Activated CD4-positive, alpha-beta memory T cell treated with anti-CD3 and anti-CD28 coated beads, Interleukin-2, amount 10 ng/mL, durations not matched to agents 7 days and 5 days (primary cell): ENCODE measurements at regions not wholly inside any gene's neighbourhood (a gene's known extent, or its start where the extent isn't known, plus 50 kb on each side); places are given as distances from the start of the nearest gene placed in this dataset.

Experiments
- CTCF ChIA-PET: fragments of 350-600 bp; sonication (Branson Sonifier 250); formaldehyde crosslinking; loops from one replicate; lab custom pipeline; 2021; ENCODE audit warnings: antibody characterized with exemption, inconsistent platforms; lab: Charles Lee
- POLR2A ChIA-PET: fragments of 350-600 bp; sonication (Branson Sonifier 250); formaldehyde crosslinking; loops from one replicate; lab custom pipeline; 2021; ENCODE audit warnings: antibody characterized with exemption; lab: Charles Lee
- DNase-seq: peaks from one replicate; pipeline ENCODE4 v3.0.0-alpha.2; 2020
- H3K27ac Mint-ChIP-seq: one replicate; pipeline ENCODE4 v1.8.0; 2021; ENCODE audit warnings: mild to moderate bottlenecking, mixed read lengths
- H3K27me3 Mint-ChIP-seq: one replicate; pipeline ENCODE4 v1.8.0; 2021; ENCODE audit warnings: mixed read lengths
- H3K36me3 Mint-ChIP-seq: one replicate; pipeline ENCODE4 v1.8.0; 2021; ENCODE audit warnings: low read depth, mixed read lengths
- H3K4me1 Mint-ChIP-seq: one replicate; pipeline ENCODE4 v1.8.0; 2021; ENCODE audit warnings: mixed read lengths
- H3K4me3 Mint-ChIP-seq: one replicate; pipeline ENCODE4 v1.8.0; 2021; ENCODE audit warnings: mild to moderate bottlenecking, mixed read lengths
- H3K9me3 Mint-ChIP-seq: one replicate; pipeline ENCODE4 v1.8.0; 2021; ENCODE audit warnings: mixed read lengths

- DNase-seq = peak; percentile 67
- H3K36me3 Mint-ChIP-seq = no peaks in the 10 kb centered on the region
- peaks cover 1% of the 10 kb centered on the region for H3K27me3 Mint-ChIP-seq
- H3K9me3 Mint-ChIP-seq = no peaks in the 10 kb centered on the region
- H3K4me3 Mint-ChIP-seq = no peak overlapping the region
- H3K4me1 Mint-ChIP-seq = peaks cover 22% of the 10 kb centered on the region
- POLR2A ChIA-PET = no interaction called here
- H3K27ac Mint-ChIP-seq = no peak overlapping the region
- CTCF ChIA-PET = interaction anchor here (0.7 to 1.7 kb wide), 17 partner anchors 9 to 808 kb away, joined by 3 to 7 read pairs (median 4); no protein-coding TSS in a partner anchor
These were observed 421.1 kb upstream of the C16orf82 start for GRCh38 chr16:26645614-26646013.

GRCh38 chr16:26647870-26648269 lies 418.9 kb upstream of the C16orf82 start:
- DNase-seq = no peak
- CTCF ChIA-PET = no interaction called here
- Mint-ChIP-seq H3K36me3 (no peaks in the 10 kb centered on the region), H3K4me1 (peaks cover 22% of the 10 kb centered on the region), H3K9me3 (no peaks in the 10 kb centered on the region), H3K27ac (no peak overlapping the region), H3K27me3 (no peaks in the 10 kb centered on the region), H3K4me3 (no peak overlapping the region)
- POLR2A ChIA-PET = no interaction called here

- H3K36me3 Mint-ChIP-seq = no peaks in the 10 kb centered on the region
- no peak overlapping the region for H3K4me3 Mint-ChIP-seq
- H3K27me3 Mint-ChIP-seq = no peaks in the 10 kb centered on the region
- H3K4me1 Mint-ChIP-seq = peaks cover 15% of the 10 kb centered on the region
- H3K9me3 Mint-ChIP-seq = no peaks in the 10 kb centered on the region
- ChIA-PET POLR2A (no interaction called here), CTCF (no interaction called here)
- no peak for DNase-seq
- no peak overlapping the region for H3K27ac Mint-ChIP-seq
These were observed 417.9 kb upstream of the C16orf82 start for GRCh38 chr16:26648851-26649250.

GRCh38 chr16:26649381-26650045 lies 417.2 kb upstream of the C16orf82 start:
- Mint-ChIP-seq H3K27ac (no peak overlapping the region), H3K9me3 (no peaks in the 10 kb centered on the region), H3K27me3 (no peaks in the 10 kb centered on the region), H3K4me1 (peaks cover 11% of the 10 kb centered on the region), H3K4me3 (no peak overlapping the region), H3K36me3 (no peaks in the 10 kb centered on the region)
- DNase-seq = no peak
- POLR2A ChIA-PET = no interaction called here
- CTCF ChIA-PET = no interaction called here

- Mint-ChIP-seq H3K27me3 (peaks cover 3% of the 10 kb centered on the region), H3K36me3 (no peaks in the 10 kb centered on the region), H3K9me3 (no peaks in the 10 kb centered on the region), H3K4me3 (no peak overlapping the region), H3K4me1 (no peaks in the 10 kb centered on the region), H3K27ac (no peak overlapping the region)
- ChIA-PET POLR2A (no interaction called here), CTCF (no interaction called here)
- no peak for DNase-seq
These were observed 415.3 kb upstream of the C16orf82 start for GRCh38 chr16:26651464-26651863.

GRCh38 chr16:26651884-26652283 lies 414.8 kb upstream of the C16orf82 start:
- H3K27me3 Mint-ChIP-seq = peaks cover 3% of the 10 kb centered on the region
- no peaks in the 10 kb centered on the region for H3K9me3 Mint-ChIP-seq
- CTCF ChIA-PET = no interaction called here
- POLR2A ChIA-PET = no interaction called here
- H3K27ac Mint-ChIP-seq = no peak overlapping the region
- H3K4me1 Mint-ChIP-seq = no peaks in the 10 kb centered on the region
- no peak for DNase-seq
- H3K36me3 Mint-ChIP-seq = no peaks in the 10 kb centered on the region
- no peak overlapping the region for H3K4me3 Mint-ChIP-seq

- Mint-ChIP-seq H3K27ac (no peak overlapping the region), H3K4me1 (no peaks in the 10 kb centered on the region), H3K27me3 (peaks cover 3% of the 10 kb centered on the region), H3K9me3 (no peaks in the 10 kb centered on the region), H3K36me3 (no peaks in the 10 kb centered on the region), H3K4me3 (no peak overlapping the region)
- POLR2A ChIA-PET = interaction anchor here (0.6 kb wide), 1 partner anchor 616 kb away, joined by 3 read pairs; no protein-coding TSS in a partner anchor
- DNase-seq = no peak
- CTCF ChIA-PET = no interaction called here
These were observed 408.2 kb upstream of the C16orf82 start for GRCh38 chr16:26658486-26658885.

GRCh38 chr16:26658915-26659314 lies 407.8 kb upstream of the C16orf82 start:
- no peaks in the 10 kb centered on the region for H3K4me1 Mint-ChIP-seq
- no peak overlapping the region for H3K27ac Mint-ChIP-seq
- CTCF ChIA-PET = no interaction called here
- H3K36me3 Mint-ChIP-seq = no peaks in the 10 kb centered on the region
- POLR2A ChIA-PET = no interaction called here
- H3K9me3 Mint-ChIP-seq = no peaks in the 10 kb centered on the region
- DNase-seq = no peak
- H3K4me3 Mint-ChIP-seq = no peak overlapping the region
- peaks cover 3% of the 10 kb centered on the region for H3K27me3 Mint-ChIP-seq

GRCh38 chr16:26664086-26664485 lies 402.6 kb upstream of the C16orf82 start:
- Mint-ChIP-seq H3K27ac (no peak overlapping the region), H3K36me3 (no peaks in the 10 kb centered on the region), H3K27me3 (peaks cover 3% of the 10 kb centered on the region), H3K4me1 (peaks cover 3% of the 10 kb centered on the region), H3K9me3 (no peaks in the 10 kb centered on the region), H3K4me3 (no peak overlapping the region)
- ChIA-PET CTCF (no interaction called here), POLR2A (no interaction called here)
- no peak for DNase-seq

- CTCF ChIA-PET = interaction anchor here (1.1 kb wide), 1 partner anchor 27 kb away, joined by 4 read pairs; no protein-coding TSS in a partner anchor
- Mint-ChIP-seq H3K9me3 (no peaks in the 10 kb centered on the region), H3K27me3 (peaks cover 3% of the 10 kb centered on the region), H3K27ac (no peak overlapping the region), H3K36me3 (no peaks in the 10 kb centered on the region), H3K4me1 (peaks cover 3% of the 10 kb centered on the region), H3K4me3 (no peak overlapping the region)
- no peak for DNase-seq
- POLR2A ChIA-PET = no interaction called here
These were observed 401.4 kb upstream of the C16orf82 start for GRCh38 chr16:26665166-26665939.

GRCh38 chr16:26666486-26666885 lies 400.2 kb upstream of the C16orf82 start:
- H3K27me3 Mint-ChIP-seq = peaks cover 3% of the 10 kb centered on the region
- H3K9me3 Mint-ChIP-seq = no peaks in the 10 kb centered on the region
- H3K27ac Mint-ChIP-seq = no peak overlapping the region
- H3K4me3 Mint-ChIP-seq = no peak overlapping the region
- no peaks in the 10 kb centered on the region for H3K36me3 Mint-ChIP-seq
- H3K4me1 Mint-ChIP-seq = peaks cover 3% of the 10 kb centered on the region
- no peak for DNase-seq
- ChIA-PET POLR2A (no interaction called here), CTCF (interaction anchor here (1.4 kb wide), 1 partner anchor 21 kb away, joined by 3 read pairs; no protein-coding TSS in a partner anchor)

GRCh38 chr16:26667307-26667706 lies 399.4 kb upstream of the C16orf82 start:
- POLR2A ChIA-PET = no interaction called here
- DNase-seq = no peak
- CTCF ChIA-PET = interaction anchor here (1.4 kb wide), 1 partner anchor 22 kb away, joined by 3 read pairs; no protein-coding TSS in a partner anchor
- Mint-ChIP-seq H3K4me1 (peaks cover 3% of the 10 kb centered on the region), H3K27ac (no peak overlapping the region), H3K27me3 (peaks cover 3% of the 10 kb centered on the region), H3K4me3 (no peak overlapping the region), H3K9me3 (peaks cover 2% of the 10 kb centered on the region), H3K36me3 (no peaks in the 10 kb centered on the region)

GRCh38 chr16:26668026-26668425 lies 398.7 kb upstream of the C16orf82 start:
- no peak for DNase-seq
- peaks cover 3% of the 10 kb centered on the region for H3K9me3 Mint-ChIP-seq
- ChIA-PET CTCF (no interaction called here), POLR2A (no interaction called here)
- H3K27ac Mint-ChIP-seq = no peak overlapping the region
- peaks cover 3% of the 10 kb centered on the region for H3K4me1 Mint-ChIP-seq
- H3K4me3 Mint-ChIP-seq = no peak overlapping the region
- H3K27me3 Mint-ChIP-seq = peaks cover 3% of the 10 kb centered on the region
- H3K36me3 Mint-ChIP-seq = no peaks in the 10 kb centered on the region
